IMR-90 (cell line): ENCODE measurements at regions not wholly inside any gene's neighbourhood (a gene's known extent, or its start where the extent isn't known, plus 50 kb on each side); places are given as distances from the start of the nearest gene placed in this dataset.

Experiments used
- ATAC-seq: fragments of 200-7000 bp; cut with Tn5 transposase; 2 replicates; pipeline ENCODE4 v1.9.1; 2020; ENCODE audit warnings: low read depth, mild to moderate bottlenecking, moderate library complexity
- BruUV-seq: library from RNA; stranded (reverse); fragments of 400-500 nt; replicated peaks from 2 replicates; lab custom pipeline; 2021; lab: Mats Ljungman, UMichigan
- CTCF ChIA-PET: fragments of 300-600 bp; formaldehyde crosslinking; extraction: SDS; loops from one replicate; lab custom pipeline; 2021; ENCODE audit warnings: antibody characterized with exemption; lab: Yijun Ruan, JAX
- POLR2A ChIA-PET: fragments of 300-600 bp; sonication (Branson Sonifier 250); formaldehyde crosslinking; loops from one replicate; lab custom pipeline; 2022; ENCODE audit warnings: antibody characterized with exemption; ENCODE audit not compliant: unreplicated experiment; lab: Charles Lee
- DNase-seq: peaks from one replicate; pipeline ENCODE4 v3.0.0; 2013
- H2AFZ ChIP-seq: replicated peaks from 2 replicates; pipeline ENCODE3; 2013; ENCODE audit warnings: low read length, mild to moderate bottlenecking; ENCODE audit not compliant: poor library complexity
- H2AK5ac ChIP-seq: 2 replicates; pipeline ENCODE4 v1.6.1; 2013; ENCODE audit warnings: low read depth, low read length, inconsistent platforms
- H2AK9ac ChIP-seq: replicated peaks from 2 replicates; pipeline ENCODE3; 2013; ENCODE audit warnings: mild to moderate bottlenecking, low read depth, low read length, moderate library complexity; ENCODE audit not compliant: poor library complexity
- H2BK120ac ChIP-seq: 2 replicates; pipeline ENCODE4 v1.6.1; 2013; ENCODE audit warnings: low read depth, low read length, inconsistent platforms
- H2BK15ac ChIP-seq: 3 replicates; pipeline ENCODE4 v1.6.1; 2013; ENCODE audit warnings: low read depth, low read length, inconsistent platforms
- H2BK20ac ChIP-seq: 2 replicates; pipeline ENCODE4 v1.6.1; 2013; ENCODE audit warnings: low read depth, mild to moderate bottlenecking, inconsistent platforms, low read length, moderate library complexity
- H2BK5ac ChIP-seq: 2 replicates; pipeline ENCODE4 v1.6.1; 2013; ENCODE audit warnings: mild to moderate bottlenecking, low read depth, low read length, inconsistent platforms; ENCODE audit not compliant: poor library complexity, severe bottlenecking
- H3K14ac ChIP-seq: replicated peaks from 2 replicates; pipeline ENCODE4 v1.6.1; 2013; ENCODE audit warnings: low read depth, low read length, inconsistent platforms
- H3K18ac ChIP-seq: 2 replicates; pipeline ENCODE4 v1.6.1; 2013; ENCODE audit warnings: low read depth, low read length, control low read depth
- H3K23ac ChIP-seq: 2 replicates; pipeline ENCODE4 v1.6.1; 2013; ENCODE audit warnings: low read depth, low read length, inconsistent platforms
- H3K27ac ChIP-seq: 2 replicates; pipeline ENCODE4 v1.5.1; 2013; ENCODE audit warnings: mild to moderate bottlenecking, control low read depth, low read length; ENCODE audit not compliant: insufficient read depth
- H3K27me3 ChIP-seq: 2 replicates; pipeline ENCODE4 v1.6.1; 2013; ENCODE audit warnings: low read length; ENCODE audit not compliant: control insufficient read depth, insufficient read depth
- H3K36me3 ChIP-seq: 2 replicates; pipeline ENCODE4 v1.6.1; 2013; ENCODE audit warnings: low read length, mixed read lengths; ENCODE audit not compliant: control insufficient read depth, insufficient read depth
- H3K4ac ChIP-seq: 2 replicates; pipeline ENCODE4 v1.6.1; 2013; ENCODE audit warnings: low read depth, low read length, inconsistent platforms
- H3K4me1 ChIP-seq: 2 replicates; pipeline ENCODE4 v1.6.1; 2013; ENCODE audit warnings: low read length, mixed read lengths; ENCODE audit not compliant: control insufficient read depth, insufficient read depth
- H3K4me2 ChIP-seq: 2 replicates; pipeline ENCODE4 v1.6.1; 2013; ENCODE audit warnings: low read depth, mild to moderate bottlenecking, control low read depth, low read length, moderate library complexity
- H3K4me3 ChIP-seq: 2 replicates; pipeline ENCODE4 v1.5.1; 2013; ENCODE audit warnings: low read depth, mild to moderate bottlenecking, control low read depth, low read length, moderate library complexity; ENCODE audit not compliant: insufficient read depth
- H3K56ac ChIP-seq: 2 replicates; pipeline ENCODE4 v1.6.1; 2013; ENCODE audit warnings: low read length, inconsistent platforms; ENCODE audit not compliant: insufficient read depth; ENCODE audit errors: extremely low read depth
- H3K79me1 ChIP-seq, 2 experiments: 2 replicates each; pipeline ENCODE4 v1.6.1; 2013; ENCODE audit warnings: low read length in 2 of 2, inconsistent platforms in 1 of 2, low read depth in 1 of 2
- H3K9ac ChIP-seq: 2 replicates; pipeline ENCODE4 v1.6.1; 2013; ENCODE audit warnings: low read depth, low read length, control low read depth
- H3K9me1 ChIP-seq: 2 replicates; pipeline ENCODE4 v1.6.1; 2013; ENCODE audit warnings: low read length, inconsistent platforms; ENCODE audit not compliant: insufficient read depth
- H3K9me3 ChIP-seq: 2 replicates; pipeline ENCODE4 v1.6.1; 2013; ENCODE audit warnings: low read length; ENCODE audit not compliant: control insufficient read depth, insufficient read depth
- H4K20me1 ChIP-seq: 2 replicates; pipeline ENCODE4 v1.6.1; 2013; ENCODE audit warnings: low read length, inconsistent platforms; ENCODE audit not compliant: insufficient read depth
- H4K5ac ChIP-seq: 2 replicates; pipeline ENCODE4 v1.6.1; 2013; ENCODE audit warnings: mild to moderate bottlenecking, low read depth, low read length, control low read depth
- H4K8ac ChIP-seq, 2 experiments: 2 replicates each; pipeline ENCODE4 v1.6.1; 2013; ENCODE audit warnings: low read depth in 2 of 2, low read length in 2 of 2, control low read depth in 1 of 2, inconsistent platforms in 1 of 2
- H4K91ac ChIP-seq: 2 replicates; pipeline ENCODE4 v1.6.1; 2013; ENCODE audit warnings: low read depth, low read length, inconsistent platforms; ENCODE audit not compliant: insufficient read depth
- BHLHE40 ChIP-seq: fragments of 150-350 bp; IDR thresholded peaks from 2 replicates; pipeline ENCODE4 v1.6.1; 2016; ENCODE audit warnings: mild to moderate bottlenecking, low read depth, low read length
- CEBPB ChIP-seq: IDR thresholded peaks from 2 replicates; pipeline ENCODE4 v1.6.1; 2012; ENCODE audit warnings: low read depth, low read length, improper control_type of control experiment
- CHD1 ChIP-seq: IDR thresholded peaks from 2 replicates; pipeline ENCODE4 v1.6.1; 2012; ENCODE audit warnings: low read depth, low read length, improper control_type of control experiment
- CTCF ChIP-seq: conservative IDR thresholded peaks from 2 replicates; pipeline ENCODE4 v1.5.1; 2012; ENCODE audit warnings: mild to moderate bottlenecking, low read depth, low read length, improper control_type of control experiment
- ELK1 ChIP-seq: fragments of 150-350 bp; IDR thresholded peaks from 2 replicates; pipeline ENCODE4 v1.6.1; 2016; ENCODE audit warnings: low read depth, mild to moderate bottlenecking, low read length, moderate library complexity, borderline replicate concordance
- FOS ChIP-seq: fragments of 150-350 bp; IDR thresholded peaks from 2 replicates; pipeline ENCODE4 v1.6.1; 2016; ENCODE audit warnings: low read depth, low read length
- MAFK ChIP-seq: IDR thresholded peaks from 2 replicates; pipeline ENCODE4 v1.6.1; 2012; ENCODE audit warnings: low read depth, low read length, improper control_type of control experiment
- MAZ ChIP-seq: IDR thresholded peaks from 2 replicates; pipeline ENCODE4 v1.6.1; 2012; ENCODE audit warnings: low read depth, mild to moderate bottlenecking, low read length, improper control_type of control experiment, moderate library complexity, borderline replicate concordance
- MXI1 ChIP-seq: IDR thresholded peaks from 2 replicates; pipeline ENCODE4 v1.6.1; 2012; ENCODE audit warnings: low read depth, mild to moderate bottlenecking, low read length, moderate library complexity, borderline replicate concordance
- NFE2L2 ChIP-seq: fragments of 150-350 bp; IDR thresholded peaks from 2 replicates; pipeline ENCODE4 v1.6.1; 2016; ENCODE audit warnings: low read depth, mild to moderate bottlenecking, low read length
- POLR2A ChIP-seq: IDR thresholded peaks from 2 replicates; pipeline ENCODE4 v1.6.1; 2012; ENCODE audit warnings: mild to moderate bottlenecking, low read depth, low read length
- RAD21 ChIP-seq: IDR thresholded peaks from 2 replicates; pipeline ENCODE4 v1.6.1; 2012; ENCODE audit warnings: low read length, improper control_type of control experiment
- RCOR1 ChIP-seq: IDR thresholded peaks from 2 replicates; pipeline ENCODE4 v1.6.1; 2012; ENCODE audit warnings: mild to moderate bottlenecking, low read length, improper control_type of control experiment; ENCODE audit not compliant: insufficient replicate concordance
- RFX5 ChIP-seq: IDR thresholded peaks from 2 replicates; pipeline ENCODE4 v1.8.0; 2012; ENCODE audit warnings: low read depth, mild to moderate bottlenecking, low read length, moderate library complexity
- SMC3 ChIP-seq: fragments of 150-350 bp; IDR thresholded peaks from 2 replicates; pipeline ENCODE4 v1.6.1; 2016; ENCODE audit warnings: low read depth, mild to moderate bottlenecking, antibody characterized with exemption, low read length, moderate library complexity
- USF2 ChIP-seq: fragments of 150-350 bp; IDR thresholded peaks from 2 replicates; pipeline ENCODE4 v1.6.1; 2017; ENCODE audit warnings: mild to moderate bottlenecking, antibody characterized with exemption, low read length, low read depth
- WGBS, 2 experiments: methylation state at CpG; one replicate each; pipeline versions ENCODE4 v1.1.5 to v1.1.7; 2013; ENCODE audit warnings: missing lambda C conversion rate in 2 of 2; ENCODE audit not compliant: insufficient read length in 1 of 2; ENCODE audit errors: extremely low coverage in 2 of 2; 5-methylcytosine and 5-hydroxymethylcytosine counted together
- dilution Hi-C: fragments of 300-500 bp; cut with HindIII; formaldehyde crosslinking; loops from one replicate; pipeline ENCODE4 v1.14.3; 2018; ENCODE audit warnings: low sequenced_read_pairs; ENCODE audit not compliant: unreplicated experiment
- in situ Hi-C: fragments of 300-500 bp; cut with MboI; formaldehyde crosslinking; loops from 3 replicates; pipeline ENCODE4 v1.14.3; 2019; ENCODE audit warnings: low sequenced_read_pairs, inconsistent platforms, mixed read lengths
- intact Hi-C: fragments of 100-400 bp; cut with micrococcal nuclease; formaldehyde crosslinking; loops from 2 replicates; pipeline ENCODE4 v1.10.0; 2022

GRCh38 chr12:67732857-67733256, 84.3 kb downstream of the DYRK2 start:
- Histone ChIP-seq H4K8ac (no peak overlapping the region), H2BK5ac (no peak overlapping the region), H3K23ac (no peak overlapping the region), H3K36me3 (no peaks in the 10 kb centered on the region), H3K9ac (no peak overlapping the region), H3K27me3 (no peaks in the 10 kb centered on the region), H3K4ac (no peak overlapping the region), H3K18ac (no peak overlapping the region), H4K20me1 (no peaks in the 10 kb centered on the region), H2BK120ac (no peak overlapping the region), H3K27ac (no peak overlapping the region), H3K56ac (no peak overlapping the region), H4K91ac (no peak overlapping the region), H3K79me1 (no peaks in the 10 kb centered on the region), H3K4me3 (no peak overlapping the region), H2BK15ac (no peak overlapping the region), H3K9me3 (no peaks in the 10 kb centered on the region), H2BK20ac (no peak overlapping the region), H2AK5ac (no peak overlapping the region), H4K5ac (no peak overlapping the region), H3K4me2 (no peak overlapping the region), H3K14ac (no peak overlapping the region), H2AK9ac (no peak overlapping the region), H3K9me1 (no peaks in the 10 kb centered on the region), H3K4me1 (no peaks in the 10 kb centered on the region), H2AFZ (no peak overlapping the region)
- intact Hi-C loops = no loop called here
- no peak for TF ChIP-seq ELK1
- no peak for TF ChIP-seq MAZ
- no peak for TF ChIP-seq MAFK
- TF ChIP-seq RCOR1 = no peak
- TF ChIP-seq SMC3 = no peak
- TF ChIP-seq CEBPB = no peak
- no peak for TF ChIP-seq MXI1
- no peak for TF ChIP-seq BHLHE40
- TF ChIP-seq RFX5 = no peak
- TF ChIP-seq FOS = no peak
- TF ChIP-seq NFE2L2 = no peak
- no peak for TF ChIP-seq USF2
- no peak for TF ChIP-seq POLR2A
- TF ChIP-seq CHD1 = no peak
- no peak for TF ChIP-seq RAD21
- TF ChIP-seq CTCF = no peak
- dilution Hi-C loops = no loop called here
- no peak for DNase-seq
- no TSS peak for BruUV-seq
- WGBS, 2 experiments = 100% methylated on average over 1 of the region's 4 CpGs; no CpG with 5 or more reads in 1 of the 2 experiments
- in situ Hi-C loops = no loop called here
- CTCF ChIA-PET = interaction anchor here (1.4 kb wide), 1 partner anchor 16 kb away, joined by 4 read pairs; no protein-coding TSS in a partner anchor
- no peak for ATAC-seq
- POLR2A ChIA-PET = no interaction called here
